Thyroid gland (tissue), 4 donors: ENCODE measurements at regions not wholly inside any gene's neighbourhood (a gene's known extent, or its start where the extent isn't known, plus 50 kb on each side); places are given as distances from the start of the nearest gene placed in this dataset.

Source experiments
- POLR2A ChIP-seq, 2 donors: fragments of 450-650 bp; IDR thresholded peaks; one replicate each; pipeline ENCODE4 v1.6.1; 2017; ENCODE audit warnings: antibody characterized with exemption in 2 of 2, mild to moderate bottlenecking in 2 of 2, moderate library complexity in 1 of 2
- TF ChIP-seq, protein P1 (sequence below), 6 experiments: fragments of 200-600 bp in 3 of 6; fragments of 450-650 bp in 3 of 6; sonication (generic) in 3 of 6; IDR thresholded peaks; one replicate each; pipeline ENCODE4 v1.5.1; 2016 to 2019; ENCODE audit warnings: antibody characterized with exemption in 6 of 6, mild to moderate bottlenecking in 2 of 6, inconsistent platforms in 1 of 6, moderate library complexity in 1 of 6

- TF ChIP-seq POLR2A (IDR thresholded peaks at IDR 0.05) = no peak
- TF ChIP-seq, protein P1, sequence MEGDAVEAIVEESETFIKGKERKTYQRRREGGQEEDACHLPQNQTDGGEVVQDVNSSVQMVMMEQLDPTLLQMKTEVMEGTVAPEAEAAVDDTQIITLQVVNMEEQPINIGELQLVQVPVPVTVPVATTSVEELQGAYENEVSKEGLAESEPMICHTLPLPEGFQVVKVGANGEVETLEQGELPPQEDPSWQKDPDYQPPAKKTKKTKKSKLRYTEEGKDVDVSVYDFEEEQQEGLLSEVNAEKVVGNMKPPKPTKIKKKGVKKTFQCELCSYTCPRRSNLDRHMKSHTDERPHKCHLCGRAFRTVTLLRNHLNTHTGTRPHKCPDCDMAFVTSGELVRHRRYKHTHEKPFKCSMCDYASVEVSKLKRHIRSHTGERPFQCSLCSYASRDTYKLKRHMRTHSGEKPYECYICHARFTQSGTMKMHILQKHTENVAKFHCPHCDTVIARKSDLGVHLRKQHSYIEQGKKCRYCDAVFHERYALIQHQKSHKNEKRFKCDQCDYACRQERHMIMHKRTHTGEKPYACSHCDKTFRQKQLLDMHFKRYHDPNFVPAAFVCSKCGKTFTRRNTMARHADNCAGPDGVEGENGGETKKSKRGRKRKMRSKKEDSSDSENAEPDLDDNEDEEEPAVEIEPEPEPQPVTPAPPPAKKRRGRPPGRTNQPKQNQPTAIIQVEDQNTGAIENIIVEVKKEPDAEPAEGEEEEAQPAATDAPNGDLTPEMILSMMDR (IDR thresholded peaks at IDR 0.05) = no peak
These were observed 318.4 kb downstream of the GLRX3 start for GRCh38 chr10:130454543-130455000.
